K562 (cell line): ENCODE measurements at regions not wholly inside any gene's neighbourhood (a gene's known extent, or its start where the extent isn't known, plus 50 kb on each side); places are given as distances from the start of the nearest gene placed in this dataset.

Experiments
- CBFB ChIP-seq: sonication (generic); formaldehyde crosslinking; IDR thresholded peaks from 2 replicates; pipeline ENCODE4 v1.4.0; 2020; ENCODE audit warnings: mild to moderate bottlenecking, missing genetic modification reagents
- FOS ChIP-seq: IDR thresholded peaks from 3 replicates; pipeline ENCODE4 v1.6.1; 2011; ENCODE audit not compliant: insufficient read length; ENCODE audit errors: extremely low read depth
- POLR2A ChIP-seq: fragments of 450-650 bp; conservative IDR thresholded peaks from 2 replicates; pipeline ENCODE4 v1.6.1; 2016
- POLR2AphosphoS2 ChIP-seq: IDR thresholded peaks from 2 replicates; pipeline ENCODE4 v1.6.1; 2012; ENCODE audit warnings: low read length, improper control_type of control experiment
- POLR2AphosphoS5 ChIP-seq: IDR thresholded peaks from 2 replicates; pipeline ENCODE4 v1.6.1; 2011; ENCODE audit warnings: mild to moderate bottlenecking, low read depth, low read length, moderate library complexity; ENCODE audit not compliant: control insufficient read depth, insufficient read depth
- SMARCA4 ChIP-seq: fragments of 450-650 bp; IDR thresholded peaks from 2 replicates; pipeline ENCODE4 v1.6.1; 2016
- TCF7 ChIP-seq: sonication (generic); IDR thresholded peaks from 2 replicates; pipeline ENCODE4 v1.6.1; 2016; ENCODE audit warnings: antibody characterized with exemption, borderline replicate concordance
- ZNF23 ChIP-seq: fragments of 250-450 bp; sonication (Bioruptor Pico); IDR thresholded peaks from 2 replicates; pipeline ENCODE4 v1.4.0; 2020; ENCODE audit warnings: mild to moderate bottlenecking
- ZSCAN29 ChIP-seq: fragments of 450-650 bp; IDR thresholded peaks from 2 replicates; pipeline ENCODE4 v1.6.1; 2017
- TF ChIP-seq, protein P1 (sequence below), 2 experiments: fragments of 450-650 bp; formaldehyde crosslinking in 1 of 2; IDR thresholded peaks; 2 replicates each; pipeline versions ENCODE4 v1.4.0 to v1.6.1; 2014 to 2020; ENCODE audit warnings: mild to moderate bottlenecking in 2 of 2, borderline replicate concordance in 1 of 2, low read depth in 1 of 2
- TF ChIP-seq, protein P2 (sequence below), 3 experiments: IDR thresholded peaks in 2 of 3; conservative IDR thresholded peaks in 1 of 3; 2 replicates each; pipeline ENCODE4 v1.5.1; 2011 to 2012; ENCODE audit warnings: low read length in 3 of 3, mild to moderate bottlenecking in 3 of 3, control low read depth in 2 of 3, improper control_type of control experiment in 1 of 3, inconsistent platforms in 1 of 3, low read depth in 1 of 3, mixed read lengths in 1 of 3, moderate library complexity in 1 of 3; ENCODE audit not compliant: insufficient read depth in 2 of 3
- TF ChIP-seq, protein P3 (sequence below): fragments of 450-650 bp; conservative IDR thresholded peaks from 2 replicates; pipeline ENCODE4 v1.6.1; 2016; ENCODE audit warnings: missing genetic modification characterization, low read depth, mild to moderate bottlenecking, missing compliant biosample characterization, moderate library complexity
- TF ChIP-seq, protein P4 (sequence below): IDR thresholded peaks from 2 replicates; pipeline ENCODE4 v1.6.1; 2012; ENCODE audit warnings: low read depth, low read length, improper control_type of control experiment, borderline replicate concordance
- TF ChIP-seq, protein P5 (sequence below): fragments of 450-650 bp; IDR thresholded peaks from 2 replicates; pipeline ENCODE4 v1.6.1; 2018; ENCODE audit not compliant: partially characterized antibody

DNA sequence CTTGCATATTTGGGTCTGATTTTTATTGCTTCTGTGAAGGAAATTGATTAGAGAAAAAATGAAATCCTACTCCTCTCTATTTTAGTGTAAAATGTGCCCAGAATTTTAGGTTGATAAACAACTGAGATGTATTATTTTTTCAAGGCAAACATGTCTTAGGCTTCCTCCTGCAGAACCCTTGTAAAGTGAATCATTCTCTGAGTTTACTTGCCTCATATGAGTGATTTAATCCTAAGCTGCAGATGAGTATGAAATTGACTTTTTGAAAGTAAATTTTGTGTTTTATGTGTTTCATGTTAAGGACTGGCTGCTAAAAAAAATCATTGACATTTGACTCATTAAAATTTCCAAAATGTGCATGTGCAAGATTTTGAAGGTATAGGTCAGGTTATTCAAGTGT lies 138.5 kb upstream of the PHACTR1 start:
- TF ChIP-seq TCF7 (no peak), POLR2A (no peak), SMARCA4 (no peak), POLR2AphosphoS2 (no peak), ZNF23 (CRISPR knock-in tag) (no peak), FOS (no peak), ZSCAN29 (no peak), POLR2AphosphoS5 (no peak), CBFB (CRISPR knock-in tag) (no peak)
- TF ChIP-seq, protein P1, sequence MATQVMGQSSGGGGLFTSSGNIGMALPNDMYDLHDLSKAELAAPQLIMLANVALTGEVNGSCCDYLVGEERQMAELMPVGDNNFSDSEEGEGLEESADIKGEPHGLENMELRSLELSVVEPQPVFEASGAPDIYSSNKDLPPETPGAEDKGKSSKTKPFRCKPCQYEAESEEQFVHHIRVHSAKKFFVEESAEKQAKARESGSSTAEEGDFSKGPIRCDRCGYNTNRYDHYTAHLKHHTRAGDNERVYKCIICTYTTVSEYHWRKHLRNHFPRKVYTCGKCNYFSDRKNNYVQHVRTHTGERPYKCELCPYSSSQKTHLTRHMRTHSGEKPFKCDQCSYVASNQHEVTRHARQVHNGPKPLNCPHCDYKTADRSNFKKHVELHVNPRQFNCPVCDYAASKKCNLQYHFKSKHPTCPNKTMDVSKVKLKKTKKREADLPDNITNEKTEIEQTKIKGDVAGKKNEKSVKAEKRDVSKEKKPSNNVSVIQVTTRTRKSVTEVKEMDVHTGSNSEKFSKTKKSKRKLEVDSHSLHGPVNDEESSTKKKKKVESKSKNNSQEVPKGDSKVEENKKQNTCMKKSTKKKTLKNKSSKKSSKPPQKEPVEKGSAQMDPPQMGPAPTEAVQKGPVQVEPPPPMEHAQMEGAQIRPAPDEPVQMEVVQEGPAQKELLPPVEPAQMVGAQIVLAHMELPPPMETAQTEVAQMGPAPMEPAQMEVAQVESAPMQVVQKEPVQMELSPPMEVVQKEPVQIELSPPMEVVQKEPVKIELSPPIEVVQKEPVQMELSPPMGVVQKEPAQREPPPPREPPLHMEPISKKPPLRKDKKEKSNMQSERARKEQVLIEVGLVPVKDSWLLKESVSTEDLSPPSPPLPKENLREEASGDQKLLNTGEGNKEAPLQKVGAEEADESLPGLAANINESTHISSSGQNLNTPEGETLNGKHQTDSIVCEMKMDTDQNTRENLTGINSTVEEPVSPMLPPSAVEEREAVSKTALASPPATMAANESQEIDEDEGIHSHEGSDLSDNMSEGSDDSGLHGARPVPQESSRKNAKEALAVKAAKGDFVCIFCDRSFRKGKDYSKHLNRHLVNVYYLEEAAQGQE (IDR thresholded peaks at IDR 0.05; ENCODE audit: borderline replicate concordance), result no peak
- TF ChIP-seq, protein P1 (CRISPR knock-in tag; IDR thresholded peaks at IDR 0.05; ENCODE audit: low read depth), result no peak
- TF ChIP-seq, protein P2, sequence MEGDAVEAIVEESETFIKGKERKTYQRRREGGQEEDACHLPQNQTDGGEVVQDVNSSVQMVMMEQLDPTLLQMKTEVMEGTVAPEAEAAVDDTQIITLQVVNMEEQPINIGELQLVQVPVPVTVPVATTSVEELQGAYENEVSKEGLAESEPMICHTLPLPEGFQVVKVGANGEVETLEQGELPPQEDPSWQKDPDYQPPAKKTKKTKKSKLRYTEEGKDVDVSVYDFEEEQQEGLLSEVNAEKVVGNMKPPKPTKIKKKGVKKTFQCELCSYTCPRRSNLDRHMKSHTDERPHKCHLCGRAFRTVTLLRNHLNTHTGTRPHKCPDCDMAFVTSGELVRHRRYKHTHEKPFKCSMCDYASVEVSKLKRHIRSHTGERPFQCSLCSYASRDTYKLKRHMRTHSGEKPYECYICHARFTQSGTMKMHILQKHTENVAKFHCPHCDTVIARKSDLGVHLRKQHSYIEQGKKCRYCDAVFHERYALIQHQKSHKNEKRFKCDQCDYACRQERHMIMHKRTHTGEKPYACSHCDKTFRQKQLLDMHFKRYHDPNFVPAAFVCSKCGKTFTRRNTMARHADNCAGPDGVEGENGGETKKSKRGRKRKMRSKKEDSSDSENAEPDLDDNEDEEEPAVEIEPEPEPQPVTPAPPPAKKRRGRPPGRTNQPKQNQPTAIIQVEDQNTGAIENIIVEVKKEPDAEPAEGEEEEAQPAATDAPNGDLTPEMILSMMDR (IDR thresholded peaks at IDR 0.05 in 2 of 3, conservative IDR thresholded peaks at IDR 0.05 in 1 of 3; ENCODE audit: insufficient read depth in 2 of 3, low read depth in 1 of 3, low read length in 3 of 3), result no peak
- TF ChIP-seq, protein P3, sequence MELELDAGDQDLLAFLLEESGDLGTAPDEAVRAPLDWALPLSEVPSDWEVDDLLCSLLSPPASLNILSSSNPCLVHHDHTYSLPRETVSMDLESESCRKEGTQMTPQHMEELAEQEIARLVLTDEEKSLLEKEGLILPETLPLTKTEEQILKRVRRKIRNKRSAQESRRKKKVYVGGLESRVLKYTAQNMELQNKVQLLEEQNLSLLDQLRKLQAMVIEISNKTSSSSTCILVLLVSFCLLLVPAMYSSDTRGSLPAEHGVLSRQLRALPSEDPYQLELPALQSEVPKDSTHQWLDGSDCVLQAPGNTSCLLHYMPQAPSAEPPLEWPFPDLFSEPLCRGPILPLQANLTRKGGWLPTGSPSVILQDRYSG (tag), result no peak
- TF ChIP-seq, protein P4, sequence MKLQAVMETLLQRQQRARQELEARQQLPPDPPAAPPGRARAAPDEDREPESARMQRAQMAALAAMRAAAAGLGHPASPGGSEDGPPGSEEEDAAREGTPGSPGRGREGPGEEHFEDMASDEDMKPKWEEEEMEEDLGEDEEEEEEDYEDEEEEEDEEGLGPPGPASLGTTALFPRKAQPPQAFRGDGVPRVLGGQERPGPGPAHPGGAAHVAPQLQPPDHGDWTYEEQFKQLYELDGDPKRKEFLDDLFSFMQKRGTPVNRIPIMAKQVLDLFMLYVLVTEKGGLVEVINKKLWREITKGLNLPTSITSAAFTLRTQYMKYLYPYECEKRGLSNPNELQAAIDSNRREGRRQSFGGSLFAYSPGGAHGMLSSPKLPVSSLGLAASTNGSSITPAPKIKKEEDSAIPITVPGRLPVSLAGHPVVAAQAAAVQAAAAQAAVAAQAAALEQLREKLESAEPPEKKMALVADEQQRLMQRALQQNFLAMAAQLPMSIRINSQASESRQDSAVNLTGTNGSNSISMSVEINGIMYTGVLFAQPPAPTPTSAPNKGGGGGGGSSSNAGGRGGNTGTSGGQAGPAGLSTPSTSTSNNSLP, result no peak
- TF ChIP-seq, protein P5, sequence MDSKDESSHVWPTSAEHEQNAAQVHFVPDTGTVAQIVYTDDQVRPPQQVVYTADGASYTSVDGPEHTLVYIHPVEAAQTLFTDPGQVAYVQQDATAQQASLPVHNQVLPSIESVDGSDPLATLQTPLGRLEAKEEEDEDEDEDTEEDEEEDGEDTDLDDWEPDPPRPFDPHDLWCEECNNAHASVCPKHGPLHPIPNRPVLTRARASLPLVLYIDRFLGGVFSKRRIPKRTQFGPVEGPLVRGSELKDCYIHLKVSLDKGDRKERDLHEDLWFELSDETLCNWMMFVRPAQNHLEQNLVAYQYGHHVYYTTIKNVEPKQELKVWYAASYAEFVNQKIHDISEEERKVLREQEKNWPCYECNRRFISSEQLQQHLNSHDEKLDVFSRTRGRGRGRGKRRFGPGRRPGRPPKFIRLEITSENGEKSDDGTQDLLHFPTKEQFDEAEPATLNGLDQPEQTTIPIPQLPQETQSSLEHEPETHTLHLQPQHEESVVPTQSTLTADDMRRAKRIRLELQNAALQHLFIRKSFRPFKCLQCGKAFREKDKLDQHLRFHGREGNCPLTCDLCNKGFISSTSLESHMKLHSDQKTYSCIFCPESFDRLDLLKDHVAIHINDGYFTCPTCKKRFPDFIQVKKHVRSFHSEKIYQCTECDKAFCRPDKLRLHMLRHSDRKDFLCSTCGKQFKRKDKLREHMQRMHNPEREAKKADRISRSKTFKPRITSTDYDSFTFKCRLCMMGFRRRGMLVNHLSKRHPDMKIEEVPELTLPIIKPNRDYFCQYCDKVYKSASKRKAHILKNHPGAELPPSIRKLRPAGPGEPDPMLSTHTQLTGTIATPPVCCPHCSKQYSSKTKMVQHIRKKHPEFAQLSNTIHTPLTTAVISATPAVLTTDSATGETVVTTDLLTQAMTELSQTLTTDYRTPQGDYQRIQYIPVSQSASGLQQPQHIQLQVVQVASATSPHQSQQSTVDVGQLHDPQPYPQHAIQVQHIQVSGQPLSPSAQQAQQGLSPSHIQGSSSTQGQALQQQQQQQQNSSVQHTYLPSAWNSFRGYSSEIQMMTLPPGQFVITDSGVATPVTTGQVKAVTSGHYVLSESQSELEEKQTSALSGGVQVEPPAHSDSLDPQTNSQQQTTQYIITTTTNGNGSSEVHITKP, result no peak
